HS-27A (cell line): ENCODE measurements at regions not wholly inside any gene's neighbourhood (a gene's known extent, or its start where the extent isn't known, plus 50 kb on each side); places are given as distances from the start of the nearest gene placed in this dataset.

ENCODE experiments used
- DNase-seq: peaks from one replicate; pipeline ENCODE4 v3.0.0-alpha.2; 2012; ENCODE audit warnings: low read depth, missing footprints

DNA sequence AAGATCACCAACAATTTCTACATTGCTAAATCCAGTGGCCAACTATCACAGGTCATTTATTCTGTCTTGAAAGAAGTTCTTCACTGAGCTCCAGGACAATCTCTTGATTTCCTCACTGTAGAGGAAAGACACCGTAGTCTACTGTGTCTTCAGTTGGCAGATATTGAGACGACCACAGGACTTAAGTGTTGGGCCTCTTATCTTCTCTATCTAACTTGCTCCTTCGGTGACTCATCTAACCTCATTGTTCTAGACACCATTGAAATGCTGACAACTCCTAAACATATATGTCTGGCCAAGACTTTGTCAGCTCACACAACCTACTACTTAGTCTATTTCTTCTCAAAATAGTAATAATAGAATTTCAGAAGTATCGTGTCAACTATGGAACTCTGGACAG is 425.8 kb downstream of the ARAP2 start:
- DNase-seq = no peak

DNA sequence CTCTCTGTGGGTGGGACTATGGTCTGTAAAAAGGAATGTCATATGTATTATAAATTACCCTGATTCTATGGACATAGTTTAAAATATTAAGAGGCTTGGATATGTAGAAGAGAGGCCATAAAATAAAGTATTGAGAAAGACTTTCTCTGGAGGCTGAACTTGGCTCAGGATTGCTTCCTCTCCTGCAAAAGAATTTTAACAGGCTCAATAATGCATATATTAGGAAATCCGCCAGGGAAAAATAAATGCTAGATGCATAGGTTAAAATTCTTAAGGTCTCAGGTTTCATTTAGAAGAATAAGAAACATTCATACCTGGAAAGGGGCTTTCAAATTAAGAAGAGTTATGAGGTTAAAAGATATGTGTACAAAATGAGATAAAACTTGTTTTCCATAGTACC is 424.3 kb downstream of the ARAP2 start:
- no peak for DNase-seq

DNA sequence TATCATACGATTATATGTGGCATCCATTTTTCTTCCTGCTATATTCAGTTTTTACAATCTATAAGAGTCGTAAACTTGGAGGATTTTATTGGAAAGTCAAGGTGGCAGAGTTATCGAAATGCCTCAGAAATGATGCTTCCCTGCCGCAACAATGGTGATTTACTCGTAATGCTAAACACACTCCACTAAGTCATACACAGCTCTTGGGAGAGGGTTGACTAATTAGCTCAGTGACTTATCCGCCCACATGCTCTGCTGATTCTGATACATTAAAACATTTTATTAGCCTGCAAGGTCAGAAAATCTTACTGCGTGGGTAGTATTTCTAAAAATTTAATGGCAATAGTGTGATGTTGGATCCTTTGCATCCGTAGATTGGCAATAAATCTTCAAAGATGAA is 420.1 kb downstream of the ARAP2 start:
- DNase-seq = no peak

DNA sequence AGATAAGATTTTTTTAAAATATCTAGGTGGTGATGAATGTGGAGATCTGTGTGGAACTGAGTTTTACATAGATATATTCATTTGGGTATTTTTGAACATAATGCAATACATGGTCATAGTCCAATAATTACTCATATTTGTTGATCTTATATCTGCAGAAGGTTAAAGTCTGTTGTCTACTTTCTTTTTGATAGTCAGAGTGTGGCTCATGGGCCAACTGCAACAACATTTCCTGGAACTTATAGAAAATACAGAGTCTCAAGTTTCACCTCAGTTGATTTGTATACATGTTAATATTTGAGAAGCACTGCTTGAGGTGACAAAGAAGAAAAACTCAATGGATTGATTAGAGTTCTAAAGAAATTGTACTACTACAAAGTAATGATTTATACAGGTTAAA is 408.4 kb downstream of the ARAP2 start:
- DNase-seq = no peak

DNA sequence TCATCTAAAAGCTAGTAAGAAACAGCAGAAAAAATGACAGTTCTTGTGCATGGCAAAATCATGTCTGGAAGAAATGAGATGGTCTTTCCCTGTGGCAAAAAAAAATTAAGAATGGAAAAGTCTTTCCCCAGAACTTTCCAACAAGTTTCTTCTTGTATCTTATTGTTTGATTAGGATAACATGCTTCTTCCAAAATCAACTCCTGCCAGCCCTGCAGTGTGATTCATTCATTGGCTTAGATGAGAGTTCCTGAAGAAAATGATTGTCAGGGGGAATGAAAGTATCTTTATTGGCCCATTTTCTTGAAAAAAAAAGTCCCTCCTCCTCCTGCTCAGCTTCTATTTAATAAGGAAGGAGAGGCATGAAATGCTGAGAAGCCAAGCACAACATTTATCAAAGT is 407.7 kb downstream of the ARAP2 start:
- no peak for DNase-seq

DNA sequence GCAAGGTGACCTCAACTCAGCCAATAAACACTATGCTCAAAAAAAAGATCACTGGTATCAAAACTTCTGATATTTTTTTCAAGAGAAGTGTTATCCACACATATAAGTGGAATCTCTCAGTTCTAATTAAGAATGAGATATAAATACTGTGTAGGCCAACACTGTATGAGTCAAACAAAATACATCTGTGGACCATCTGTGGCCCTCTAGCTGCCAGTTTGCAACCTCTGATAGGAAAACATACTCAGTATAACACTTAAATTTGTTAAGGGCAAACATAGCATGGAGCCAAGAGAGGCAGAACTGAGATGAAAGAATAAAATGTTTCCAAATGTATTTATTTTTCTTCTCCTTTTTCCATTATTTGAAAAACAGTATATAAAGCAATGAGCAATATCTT is 377.3 kb downstream of the ARAP2 start:
- DNase-seq = no peak

DNA sequence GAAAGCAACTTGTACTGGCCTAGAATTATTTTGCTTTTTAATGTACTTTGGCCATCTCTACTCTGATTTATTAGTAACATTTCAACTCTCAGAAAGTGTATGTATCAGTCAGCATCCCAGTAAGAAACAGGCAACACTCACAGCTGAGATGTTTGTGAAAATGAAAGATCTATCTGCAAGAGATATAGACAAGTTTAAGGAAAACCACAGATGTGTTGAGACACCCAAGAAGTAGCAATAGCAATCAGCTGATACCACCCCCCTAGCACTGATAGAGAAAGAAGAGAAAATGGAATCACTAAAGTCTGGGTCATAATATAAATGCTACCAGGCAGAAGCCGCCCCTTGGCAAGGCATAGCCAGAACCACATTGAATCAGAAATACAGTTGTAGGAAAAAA is 372.0 kb downstream of the ARAP2 start:
- no peak for DNase-seq

DNA sequence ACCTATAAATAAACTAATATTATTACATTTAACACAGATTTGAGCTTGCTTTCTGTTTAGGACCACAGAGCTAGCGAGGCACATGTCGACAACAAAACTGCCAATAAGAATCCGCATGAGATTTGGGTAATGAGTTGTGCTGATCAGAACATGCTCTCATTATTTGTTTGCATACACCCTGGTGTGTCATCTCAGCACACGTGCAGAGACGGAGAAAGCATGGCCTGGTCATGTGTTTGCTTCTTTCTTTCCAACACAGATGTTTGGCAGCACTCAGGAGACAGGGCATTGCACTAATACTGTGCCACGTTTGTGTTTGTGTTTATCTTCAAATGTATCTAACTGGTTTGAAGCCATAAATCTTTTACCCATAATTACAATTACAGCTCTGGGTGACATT is 364.8 kb downstream of the ARAP2 start:
- DNase-seq = no peak

DNA sequence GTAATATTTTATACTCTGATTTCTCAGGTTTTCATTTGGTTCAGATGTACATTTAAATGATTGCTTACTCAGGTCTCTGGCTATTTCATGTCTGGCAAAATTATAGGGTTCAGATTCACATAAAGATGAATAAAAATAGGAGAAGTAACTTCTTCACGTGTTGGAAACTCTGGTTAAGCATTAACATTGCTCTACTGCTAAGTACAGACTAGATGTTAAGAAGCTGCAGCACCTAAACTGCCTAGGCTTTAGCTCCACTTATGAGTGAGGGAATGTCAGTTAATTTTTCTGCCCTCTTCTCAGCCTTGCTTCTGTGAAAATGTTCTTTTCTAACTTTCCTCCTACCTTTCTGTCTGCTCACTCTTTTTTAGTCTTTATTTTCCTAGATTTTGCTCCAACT is 361.2 kb downstream of the ARAP2 start:
- DNase-seq = no peak

DNA sequence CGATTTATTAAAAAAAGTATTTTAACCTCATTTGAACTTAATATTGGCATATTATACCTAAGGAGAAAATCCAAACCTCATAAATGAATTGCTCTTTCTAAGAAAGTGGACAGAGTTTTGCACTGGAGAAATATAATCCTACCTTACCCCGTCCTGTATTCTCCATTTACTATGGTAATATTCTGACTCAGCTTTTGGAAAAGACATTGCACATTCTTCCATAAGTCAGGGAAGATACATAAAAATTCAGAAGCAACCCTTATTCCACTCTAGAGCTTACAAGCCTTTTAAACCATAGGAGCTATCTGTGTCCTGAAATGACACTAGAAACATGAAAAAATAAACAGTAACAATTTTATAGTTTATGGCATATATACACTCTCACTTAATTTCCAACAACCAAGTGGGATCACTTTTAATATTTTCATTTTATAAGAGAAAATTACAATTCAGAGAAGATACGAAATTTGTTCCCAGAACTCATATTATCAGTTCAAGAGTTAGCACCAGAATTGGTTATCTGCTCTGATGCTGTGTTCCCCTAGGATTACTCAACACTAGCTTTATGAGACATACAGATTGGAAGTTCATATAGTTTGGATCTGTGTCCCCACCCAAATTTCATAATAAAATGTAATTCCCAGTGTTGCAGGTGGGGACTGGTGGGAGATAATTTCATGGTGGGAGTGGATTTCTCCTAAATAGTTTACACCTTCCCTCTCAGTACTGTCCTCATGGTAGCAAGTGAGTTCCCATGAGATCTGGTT is 359.4 kb downstream of the ARAP2 start:
- DNase-seq = no peak

DNA sequence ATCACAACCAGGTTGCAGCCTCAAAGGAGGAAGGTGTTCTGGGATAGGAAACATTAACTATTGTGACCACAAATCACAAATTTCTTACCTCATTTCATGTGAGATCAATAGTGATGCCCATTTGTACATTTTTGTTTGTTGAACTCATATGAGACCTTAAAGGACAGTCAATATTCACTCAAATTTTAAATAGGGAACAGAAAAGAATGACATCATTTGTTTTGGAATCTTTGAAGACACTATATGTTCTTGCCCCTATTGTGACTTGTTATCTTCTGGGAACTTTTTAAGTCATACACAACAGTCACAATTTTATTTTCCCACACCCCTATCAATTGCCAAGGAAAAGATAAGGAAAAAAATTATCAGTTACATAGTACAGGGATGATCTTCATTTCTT is 346.5 kb downstream of the ARAP2 start:
- DNase-seq = no peak

DNA sequence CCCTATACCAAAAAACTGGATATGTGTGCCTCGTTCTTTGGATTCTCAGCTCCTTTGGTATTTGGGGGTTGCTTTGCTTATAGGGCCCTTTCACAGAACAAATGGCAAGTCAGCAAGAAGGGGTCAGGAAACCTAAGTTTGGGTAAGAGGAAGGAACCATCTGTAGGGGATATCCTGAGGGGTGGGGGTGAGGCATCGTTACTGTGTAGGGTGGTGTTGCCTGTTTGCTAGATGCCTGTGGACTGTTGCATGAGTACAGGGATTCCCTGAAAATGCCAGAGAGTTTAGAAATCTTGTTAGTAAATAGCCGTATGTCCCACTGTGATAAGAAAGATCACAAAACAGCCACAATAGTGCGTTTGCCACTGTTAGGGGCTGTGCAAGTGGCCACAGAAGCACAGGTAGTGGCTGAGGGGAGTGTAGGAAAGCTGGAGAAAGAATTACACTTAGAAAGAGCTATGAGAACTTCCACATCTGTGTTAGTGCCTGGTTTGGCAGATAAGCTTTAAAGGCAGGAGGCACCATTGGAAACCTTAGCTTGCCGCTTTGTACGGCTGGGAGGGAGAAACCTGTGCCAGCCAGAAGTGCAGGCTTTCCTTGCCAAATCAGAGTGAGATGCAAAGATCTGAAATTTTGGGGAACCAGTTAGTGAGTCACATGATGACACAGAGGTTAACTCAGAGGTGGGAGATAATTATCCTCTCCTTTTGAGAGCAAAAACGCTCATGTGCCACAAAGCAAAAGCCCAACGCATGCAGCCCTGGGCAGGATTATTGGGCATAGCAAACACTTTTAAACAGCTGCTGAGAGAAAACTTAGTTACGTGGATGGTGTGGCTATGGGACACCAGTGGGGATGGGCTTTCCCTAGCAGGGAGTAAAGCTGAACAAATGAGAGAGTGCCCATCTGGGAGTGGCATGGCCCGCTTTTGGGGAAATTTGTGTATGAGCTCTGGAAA is 343.7 kb downstream of the ARAP2 start:
- DNase-seq = no peak

DNA sequence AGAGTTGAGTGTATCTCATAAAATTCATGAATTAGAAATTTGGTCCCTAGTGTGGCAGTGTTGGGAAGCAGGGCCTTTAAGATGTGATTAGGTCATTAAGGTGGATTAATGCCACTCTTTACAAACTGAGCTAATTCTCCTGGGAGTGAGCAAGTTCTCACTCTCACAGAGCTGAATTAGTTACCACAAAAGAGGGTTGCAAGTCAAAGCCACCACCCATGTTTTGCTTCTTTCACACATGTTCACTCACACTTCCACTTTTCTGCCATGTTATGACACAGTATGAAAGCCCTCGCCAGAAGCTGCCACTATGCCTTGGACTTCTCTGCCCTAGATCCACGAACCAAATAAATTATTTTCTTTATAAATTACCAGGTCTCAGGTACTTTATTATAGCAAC is 332.1 kb downstream of the ARAP2 start:
- DNase-seq = no peak

DNA sequence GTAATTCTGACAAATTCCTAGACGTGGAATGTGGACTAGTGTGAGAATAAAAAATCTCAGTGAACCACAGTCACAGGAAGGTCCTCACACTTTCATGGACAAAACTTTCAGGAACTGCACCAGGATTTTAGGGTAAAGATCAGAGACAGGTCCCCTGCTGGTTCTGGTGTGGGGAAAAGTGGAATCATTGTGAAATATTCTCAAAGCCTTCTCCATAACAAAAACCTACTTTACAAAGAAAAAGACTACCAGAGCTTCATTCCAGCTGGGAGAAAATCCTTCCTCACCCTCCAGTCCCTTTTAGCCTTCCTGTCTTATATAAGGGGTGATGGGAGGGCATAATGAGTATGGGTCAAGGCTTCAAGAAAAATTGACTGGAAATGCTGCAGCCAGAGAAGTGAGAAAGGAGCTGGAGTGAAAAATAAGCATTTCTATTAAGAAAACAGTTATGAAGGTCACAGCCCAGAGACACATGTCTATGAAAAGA is 325.8 kb downstream of the ARAP2 start:
- no peak for DNase-seq

DNA sequence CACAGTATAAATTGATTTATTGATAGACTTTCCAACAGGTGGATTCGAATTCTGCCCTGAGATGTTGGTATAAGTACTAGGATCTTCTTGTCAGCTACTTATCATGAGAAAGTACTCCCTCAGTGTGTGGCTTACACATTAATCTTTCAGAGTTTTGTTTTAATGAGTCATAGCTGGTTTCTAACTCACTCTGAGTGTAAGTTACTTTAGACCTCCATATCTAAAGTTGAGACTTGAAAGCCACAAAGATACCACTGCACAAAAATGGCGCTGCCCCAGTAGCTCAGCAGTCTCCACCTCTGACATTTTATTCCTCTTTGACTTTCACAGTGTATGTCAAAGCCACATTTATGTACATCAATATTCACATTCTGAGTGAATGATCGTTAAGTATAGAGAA is 318.5 kb downstream of the ARAP2 start:
- no peak for DNase-seq

DNA sequence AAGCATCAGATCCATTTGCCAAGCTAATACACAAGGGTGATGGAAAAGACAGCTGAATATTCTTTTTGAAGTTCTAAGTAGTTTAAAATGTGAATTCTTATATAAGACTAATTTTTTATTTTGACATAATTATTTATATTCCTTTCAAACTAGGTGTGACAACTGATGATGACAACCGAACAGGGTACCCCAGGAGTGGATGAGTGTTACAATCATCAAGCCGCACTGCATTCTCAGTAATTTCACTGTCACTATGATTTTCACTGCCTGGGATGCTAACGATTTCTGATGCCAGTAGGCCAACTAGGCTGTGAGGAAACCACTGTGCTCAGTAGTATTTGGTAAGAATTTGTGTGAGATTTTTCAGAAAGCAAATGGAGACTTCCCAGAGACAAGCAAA is 317.5 kb downstream of the ARAP2 start:
- DNase-seq = no peak

DNA sequence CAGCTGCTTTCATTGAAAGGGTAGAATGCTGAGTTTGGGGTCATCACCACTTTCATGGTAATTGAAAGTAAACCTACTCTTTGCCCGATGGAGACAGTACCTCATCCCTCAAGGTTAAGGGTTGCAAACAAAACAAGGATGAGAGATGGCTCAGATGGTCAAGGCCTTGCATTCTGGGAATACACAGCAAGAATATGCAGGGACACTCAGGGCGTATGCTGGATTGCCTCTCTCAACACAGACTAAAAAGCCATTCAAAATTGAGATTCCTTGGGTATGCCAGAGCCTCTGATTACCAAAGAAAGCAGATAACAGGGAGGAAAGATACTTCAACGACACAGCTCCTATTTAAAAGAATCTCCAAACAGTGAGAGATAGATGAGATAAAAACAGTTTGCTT is 310.4 kb downstream of the ARAP2 start:
- no peak for DNase-seq

DNA sequence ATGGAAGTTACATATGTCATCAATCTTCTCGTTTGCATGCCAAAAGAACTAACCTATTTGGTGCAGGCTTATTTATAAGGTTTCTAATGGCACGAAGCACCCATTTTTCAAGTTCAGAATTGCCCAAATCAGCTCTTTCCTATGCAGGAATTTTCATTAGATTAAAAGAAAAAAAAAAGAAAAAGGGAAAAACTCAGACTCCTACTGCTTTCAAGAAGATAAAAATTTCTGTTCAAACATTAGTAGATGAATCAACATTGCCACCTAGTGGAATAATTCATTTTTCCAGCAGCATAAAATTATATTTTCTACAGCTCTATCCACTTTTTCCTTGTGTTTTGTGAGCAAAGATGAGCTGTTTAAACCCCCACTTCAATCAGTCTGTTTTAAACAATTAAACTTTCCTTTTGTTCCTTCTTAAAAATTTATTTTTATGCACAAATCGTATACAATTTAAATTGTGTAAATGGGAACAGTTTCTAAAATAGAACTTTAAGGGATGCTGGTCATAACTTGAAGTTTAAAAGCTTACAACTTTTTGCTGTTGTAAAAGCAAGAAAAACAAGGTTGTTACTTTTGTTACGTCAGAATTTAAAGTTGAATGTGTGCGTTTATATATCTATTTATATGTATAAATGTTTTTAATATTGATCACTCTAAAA is 309.9 kb downstream of the ARAP2 start:
- DNase-seq = peak; percentile 7

DNA sequence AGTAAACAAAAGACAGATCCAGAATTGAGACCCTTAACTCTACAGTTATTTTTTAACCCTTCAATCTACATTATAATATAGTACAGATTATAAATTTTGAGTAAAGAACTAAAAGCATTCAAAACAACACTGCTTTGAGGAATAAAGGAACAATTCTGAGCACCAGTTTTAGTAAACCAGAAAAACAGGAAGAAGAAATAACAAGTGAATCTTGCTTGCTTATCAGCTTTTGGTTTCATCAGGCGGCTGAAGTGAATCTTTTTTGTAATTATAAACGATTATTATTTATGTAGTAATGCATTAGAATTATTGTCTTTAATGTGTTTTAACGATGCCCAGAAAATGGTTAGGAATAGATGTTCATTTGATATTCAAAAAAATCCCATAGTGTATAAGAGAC is 305.4 kb downstream of the ARAP2 start:
- DNase-seq = no peak

DNA sequence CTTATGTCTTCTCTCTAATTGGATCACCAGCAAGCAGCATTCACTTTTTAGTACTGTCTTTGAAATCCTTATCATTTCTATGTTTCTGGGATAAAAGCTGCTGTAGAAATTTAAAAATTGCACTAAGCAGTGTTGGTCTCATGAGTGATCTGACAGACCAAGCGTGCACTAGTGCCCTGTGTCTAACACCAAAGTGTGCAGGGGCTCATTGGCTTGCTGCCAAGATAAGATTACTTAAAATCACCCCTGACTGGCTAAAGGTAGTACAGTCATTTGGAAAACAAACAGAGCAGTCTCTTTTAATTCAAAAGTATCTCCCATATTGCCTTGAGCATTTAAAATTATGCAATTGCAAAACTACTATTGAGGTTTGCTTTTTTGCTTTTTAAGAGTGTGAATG is 304.6 kb downstream of the ARAP2 start:
- DNase-seq = no peak

DNA sequence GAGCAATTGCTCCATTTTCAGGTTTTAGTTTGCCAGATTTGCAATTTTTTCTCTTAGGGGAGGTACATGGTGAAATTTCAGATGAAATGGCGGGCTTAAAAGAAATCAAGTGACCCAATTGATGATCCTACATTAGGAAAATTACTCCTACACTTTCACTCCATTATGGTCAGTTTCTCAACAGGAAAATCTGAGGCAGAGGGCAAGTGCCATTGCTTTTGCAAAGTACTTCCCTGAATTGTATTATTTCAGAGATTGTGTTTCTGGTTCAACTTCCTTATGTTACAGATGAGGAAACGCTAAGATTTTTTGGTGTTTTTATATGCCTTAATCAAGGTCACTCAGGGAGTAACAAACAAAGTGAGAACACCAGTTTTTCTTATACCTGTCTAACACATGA is 302.2 kb downstream of the ARAP2 start:
- no peak for DNase-seq

DNA sequence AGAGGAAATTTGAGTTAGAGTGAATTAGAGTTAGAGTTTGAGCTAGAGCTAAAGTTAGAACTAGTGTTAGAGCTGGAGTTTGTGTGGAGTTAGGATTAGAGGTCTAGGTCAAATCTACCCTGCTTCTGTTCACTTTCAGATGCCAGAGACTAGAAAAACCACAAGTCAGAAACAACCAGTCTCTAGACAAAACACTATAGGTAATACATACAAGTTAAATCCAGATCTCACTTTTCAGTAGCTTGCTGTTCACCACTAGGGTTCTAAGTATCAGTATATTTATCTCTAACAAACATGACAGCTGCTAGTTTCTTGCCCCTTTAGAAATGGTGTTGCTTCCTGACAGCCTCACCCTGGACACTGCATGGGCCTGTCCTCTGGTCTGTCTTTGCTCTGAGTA is 300.7 kb downstream of the ARAP2 start:
- DNase-seq = no peak

DNA sequence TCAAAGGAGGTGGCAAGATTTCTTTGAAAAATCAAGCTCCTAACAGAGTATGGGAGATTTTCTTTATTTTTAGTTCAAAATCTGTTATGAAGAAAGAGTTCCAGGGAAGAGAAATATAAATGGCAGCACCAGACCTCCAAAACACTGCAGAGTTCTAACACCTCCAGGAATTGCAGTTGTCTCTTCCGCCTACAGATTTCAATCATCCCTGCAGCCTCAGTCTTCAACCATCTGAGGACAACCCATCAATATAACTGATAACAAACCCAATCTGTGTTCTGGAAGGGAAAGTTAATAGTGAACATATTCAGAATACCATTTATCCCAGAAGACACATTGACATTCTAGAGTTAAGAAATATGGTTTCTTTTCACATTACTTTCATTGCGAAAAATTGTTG is 296.1 kb downstream of the ARAP2 start:
- DNase-seq = no peak
